NCI-H2227 (cell line): ENCODE measurements at regions not wholly inside any gene's neighbourhood (a gene's known extent, or its start where the extent isn't known, plus 50 kb on each side); places are given as distances from the start of the nearest gene placed in this dataset.
A peak's percentile ranks its signal among the peaks of the same experiment; 100 is the strongest.

Source experiments
- DNase-seq: peaks from one replicate; lab custom pipeline; 2025; ENCODE audit not compliant: unreplicated experiment; lab: John Stamatoyannopoulos, UW

DNA sequence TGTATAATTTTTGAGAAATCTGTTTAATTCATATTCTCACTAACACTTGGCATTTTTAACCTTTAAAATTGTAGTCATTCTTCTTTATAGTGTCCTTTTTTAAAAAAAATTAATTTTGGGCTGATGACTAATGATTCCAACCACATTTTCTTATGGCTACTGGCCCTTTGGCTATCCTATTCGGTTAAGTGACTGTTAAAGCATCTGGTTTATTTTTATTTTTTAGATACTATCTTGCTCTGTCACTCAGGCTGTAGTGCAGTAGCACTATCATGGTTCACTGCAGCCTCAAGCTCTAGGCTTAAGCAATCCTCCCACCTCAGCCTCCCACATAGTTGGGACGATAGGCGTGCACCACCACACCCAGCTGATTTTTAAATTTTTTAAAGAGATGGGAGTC is 723.2 kb upstream of the CXADR start:
- DNase-seq: no peak

DNA sequence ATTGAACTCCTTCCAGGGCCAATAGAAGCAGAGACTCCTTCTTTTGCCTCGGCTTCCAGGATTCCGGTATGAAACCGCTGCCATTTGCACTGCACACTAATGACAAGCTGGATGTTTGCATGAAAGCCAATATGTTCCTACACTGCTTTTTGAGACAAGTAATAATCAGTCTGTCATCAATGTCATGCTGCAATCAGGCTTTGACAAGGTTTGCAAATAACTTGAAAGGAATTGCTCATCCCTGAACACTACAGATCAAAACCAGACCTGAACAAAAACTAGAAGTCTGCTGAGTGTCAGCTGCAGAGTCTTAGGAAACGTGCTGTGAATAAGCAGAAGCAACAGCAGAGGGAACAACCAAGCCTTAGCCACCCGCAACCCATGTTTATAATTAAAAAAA is 720.7 kb upstream of the CXADR start:
- DNase-seq: peak; percentile 23

DNA sequence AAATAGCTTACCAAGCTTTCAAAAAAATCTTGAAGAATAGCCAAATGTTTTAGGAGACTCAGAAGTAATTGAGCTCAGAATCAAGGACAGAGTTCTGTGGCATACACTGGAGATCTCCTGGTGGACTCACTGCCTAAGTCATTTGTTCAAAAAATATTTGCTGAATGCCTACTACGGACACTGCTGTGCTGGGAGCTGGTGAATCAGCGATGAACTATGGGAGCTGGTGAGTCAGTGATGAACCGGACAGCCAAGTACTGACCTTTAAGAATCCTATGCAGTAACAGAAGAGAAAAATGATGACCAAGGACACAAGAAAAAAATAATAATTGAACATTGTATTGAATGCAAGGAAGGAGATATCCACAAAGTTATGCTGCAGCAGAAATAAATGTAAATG is 717.9 kb upstream of the CXADR start:
- DNase-seq: no peak

DNA sequence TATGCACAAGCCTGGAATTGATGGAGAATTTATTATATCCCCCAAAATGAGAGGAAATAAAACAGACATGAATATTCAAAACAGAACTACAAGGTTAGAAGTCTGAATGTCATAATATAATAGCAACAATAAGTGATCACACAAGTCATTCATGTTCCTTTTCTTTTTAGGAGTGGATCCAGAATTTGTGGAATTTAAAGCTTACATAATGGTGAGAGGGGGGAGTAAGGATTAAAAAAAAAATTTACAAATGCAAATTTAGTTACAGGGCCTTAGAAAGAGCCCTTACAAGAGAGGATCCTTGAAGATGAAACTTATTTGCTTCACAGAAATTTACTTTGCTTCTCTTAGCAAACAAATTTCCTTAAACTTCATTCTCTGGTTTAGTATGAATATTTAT is 716.1 kb upstream of the CXADR start:
- DNase-seq: no peak

DNA sequence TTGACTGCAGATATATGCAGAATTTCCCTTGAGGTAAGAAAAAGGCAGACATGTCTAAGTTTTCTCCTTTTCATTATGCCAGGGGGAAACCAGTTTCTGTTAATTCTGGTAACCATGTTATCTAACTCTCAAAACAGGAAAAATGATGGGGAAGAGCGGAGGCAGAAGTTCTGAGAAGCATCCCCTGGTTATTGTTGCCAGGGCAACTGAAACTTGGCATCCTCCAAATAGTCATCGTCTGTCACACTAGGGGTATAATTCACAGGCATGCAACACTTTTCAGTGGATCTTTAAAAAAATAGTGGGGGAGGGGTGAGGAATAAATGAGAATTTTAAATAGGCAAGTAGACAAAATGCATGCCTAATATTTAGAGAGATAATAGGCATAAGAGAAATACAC is 715.3 kb upstream of the CXADR start:
- peak; percentile 33 for DNase-seq

DNA sequence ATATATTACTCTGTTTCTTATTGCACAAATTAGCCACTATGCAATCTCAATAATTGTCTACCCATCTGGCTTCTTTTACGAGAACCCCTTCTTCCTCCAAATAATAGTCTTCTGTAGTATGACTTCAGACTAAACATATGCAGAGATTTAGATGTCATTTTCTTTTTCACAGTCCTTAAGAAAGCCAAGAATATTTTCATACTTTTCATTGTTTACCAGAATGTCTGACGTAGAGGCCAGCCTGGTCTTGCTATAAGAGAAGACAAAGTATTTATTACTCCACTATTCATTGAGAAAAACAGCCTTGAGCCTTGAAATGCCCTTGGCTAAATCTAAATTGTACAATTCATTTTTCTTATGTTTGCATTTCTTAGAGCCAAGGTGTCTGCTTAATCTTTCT is 714.9 kb upstream of the CXADR start:
- DNase-seq: no peak

DNA sequence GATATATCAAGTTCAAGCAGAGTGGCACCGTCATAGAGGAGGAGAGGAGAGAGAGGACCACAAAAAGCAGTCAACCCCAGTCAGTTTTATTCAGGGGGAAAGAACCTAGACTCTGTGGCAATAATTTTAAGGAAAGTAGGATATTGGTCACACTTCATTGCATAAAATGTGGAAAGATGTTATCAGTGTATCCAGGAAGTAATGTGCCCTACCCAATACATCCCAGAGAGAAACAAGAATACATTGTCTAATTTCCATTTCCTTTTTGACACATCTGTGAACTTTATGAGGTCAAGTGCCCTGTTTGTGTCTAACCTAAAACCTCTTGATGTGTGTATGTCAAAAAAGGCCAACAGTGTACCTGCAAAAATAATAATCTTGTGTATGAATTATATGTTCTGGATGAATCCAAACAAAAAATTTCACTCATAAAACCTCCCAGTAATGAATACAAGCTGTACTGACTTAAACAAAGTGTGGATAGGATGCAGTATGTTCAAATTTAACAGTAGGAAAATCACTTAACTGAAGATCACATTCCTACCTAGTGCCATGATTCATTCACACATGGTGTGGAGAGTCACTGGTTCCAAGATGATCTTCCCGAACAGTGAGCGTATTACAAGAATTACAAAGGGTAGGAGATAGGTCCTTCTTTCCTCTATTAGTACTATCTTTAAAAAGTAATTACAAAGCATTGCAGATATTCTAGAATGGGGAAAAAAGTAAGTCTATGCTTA is 712.1 kb upstream of the CXADR start:
- no peak for DNase-seq

DNA sequence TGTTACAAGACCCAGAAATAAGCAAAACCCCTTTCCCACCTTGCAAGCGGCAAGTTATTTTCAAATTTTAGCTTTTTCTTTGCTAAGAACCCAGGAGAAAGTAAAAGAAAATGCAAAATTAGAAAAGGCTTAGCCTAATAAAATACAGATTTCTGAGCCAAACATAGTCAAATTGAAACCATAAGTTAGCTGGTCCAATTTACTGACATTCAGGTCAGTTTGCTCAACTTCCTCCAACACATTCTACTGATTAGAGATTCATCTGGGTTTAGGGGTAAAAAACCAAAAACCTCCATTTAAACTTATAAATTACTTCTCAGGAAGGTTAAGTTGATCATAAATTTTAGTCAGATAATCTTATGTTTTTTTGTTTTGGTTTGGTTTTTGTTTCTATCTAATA is 701.8 kb upstream of the CXADR start:
- DNase-seq: no peak

DNA sequence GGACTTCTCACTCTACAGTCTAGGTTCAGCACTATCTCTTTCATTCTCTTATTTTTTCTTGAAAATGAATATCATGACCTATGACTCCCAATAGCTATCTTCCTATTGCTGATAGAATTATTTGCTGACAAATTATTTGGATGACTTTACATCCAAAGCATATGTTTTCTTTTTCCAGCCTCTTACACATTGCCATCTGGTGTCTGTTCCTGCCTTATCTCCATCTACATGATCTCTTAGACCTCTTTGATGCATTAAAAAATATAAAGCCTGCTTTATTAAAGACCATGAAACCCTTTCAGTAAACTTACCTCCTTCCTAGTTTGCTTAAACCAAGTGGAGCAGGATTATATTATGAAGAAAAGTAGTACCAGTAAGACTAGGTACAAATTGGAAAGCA is 700.9 kb upstream of the CXADR start:
- no peak for DNase-seq

DNA sequence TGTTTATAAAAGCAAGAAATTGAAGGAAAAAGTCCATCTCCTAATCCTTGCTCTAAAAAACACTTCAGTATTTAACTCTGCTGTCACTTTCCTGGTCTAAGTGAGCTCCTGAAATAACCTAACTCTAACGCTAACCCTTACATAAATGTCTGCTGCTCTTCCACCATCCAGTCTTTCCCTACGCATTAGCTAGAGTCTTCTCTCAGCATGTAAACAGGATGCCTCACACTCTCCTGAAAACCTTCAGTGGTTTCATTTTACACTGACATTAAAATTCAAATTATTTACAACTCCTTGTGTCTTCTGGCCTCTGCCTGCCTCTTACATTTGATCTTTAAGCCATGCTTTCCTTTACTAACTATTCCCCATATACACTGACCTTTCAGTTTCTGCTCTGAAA is 697.6 kb upstream of the CXADR start:
- no peak for DNase-seq

DNA sequence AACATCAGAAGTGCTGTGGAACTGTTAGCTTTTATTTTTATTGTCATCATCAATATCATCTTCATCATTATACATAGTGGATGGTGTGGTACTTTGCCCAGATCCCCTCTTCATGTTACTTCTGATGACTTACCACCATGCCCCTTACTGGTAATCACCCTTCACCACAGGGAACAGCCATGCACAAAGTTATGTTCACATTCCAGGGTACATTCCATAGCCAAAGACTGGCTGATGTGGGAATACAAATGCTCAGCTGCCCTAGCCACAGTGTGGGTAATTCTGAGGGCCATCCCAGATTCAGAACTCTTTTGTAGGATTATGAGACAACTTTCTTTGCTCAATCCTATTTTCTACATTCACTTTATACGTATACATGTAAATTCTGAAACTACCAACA is 691.3 kb upstream of the CXADR start:
- no peak for DNase-seq

DNA sequence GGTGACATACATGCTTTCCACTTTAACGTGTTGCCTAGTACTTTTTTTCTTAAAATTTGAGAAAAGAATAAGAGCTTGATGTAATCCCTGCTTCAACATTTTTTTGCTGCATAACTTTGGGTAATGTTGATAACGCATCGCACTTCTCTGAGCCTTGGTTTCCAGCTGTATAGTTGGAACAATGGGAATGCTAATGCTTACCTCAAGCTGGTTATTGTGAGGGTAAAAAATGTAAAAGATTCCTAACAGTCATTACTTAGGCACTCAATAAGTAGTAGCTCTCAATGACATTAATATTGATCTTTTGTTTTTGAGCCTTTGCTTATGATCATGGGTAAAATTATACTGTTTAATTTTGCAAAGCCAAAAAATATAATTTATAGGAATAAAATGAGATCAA is 683.3 kb upstream of the CXADR start:
- no peak for DNase-seq

DNA sequence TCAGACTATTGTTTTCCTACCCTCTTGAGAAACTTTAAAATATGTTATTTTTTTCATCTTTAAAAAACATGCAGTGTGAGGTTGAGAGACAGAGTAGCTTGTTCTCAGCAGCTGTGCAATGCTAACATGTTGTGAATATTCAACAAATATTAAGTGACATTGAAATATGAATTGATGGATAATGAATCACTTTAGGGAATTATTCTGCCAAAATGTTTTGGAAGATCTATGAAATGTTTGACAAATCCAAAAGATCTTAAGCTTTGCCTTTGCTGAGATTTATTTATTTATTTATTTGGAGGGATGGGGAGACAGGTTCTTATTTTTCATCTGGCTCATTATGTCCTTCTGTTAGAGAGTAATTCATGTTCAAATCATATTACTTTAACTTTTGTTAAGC is 680.1 kb upstream of the CXADR start:
- DNase-seq: no peak

DNA sequence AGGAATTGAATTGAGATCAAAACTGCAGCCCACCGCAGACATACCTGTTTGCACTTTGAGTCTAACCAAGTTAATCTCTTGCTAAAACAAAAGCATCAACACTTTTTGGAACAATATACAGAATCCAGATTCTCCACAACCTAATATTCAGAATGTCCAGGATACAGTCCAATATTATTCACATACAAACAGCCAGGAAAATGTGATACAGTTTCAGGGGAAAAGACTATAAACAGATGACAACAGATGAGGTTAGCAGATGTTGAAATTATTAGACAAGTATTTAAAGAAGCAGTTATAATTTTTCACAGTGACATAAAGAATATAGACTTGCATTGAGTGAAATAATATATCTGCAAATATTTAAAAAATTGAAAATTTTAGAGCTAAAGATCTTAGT is 678.1 kb upstream of the CXADR start:
- no peak for DNase-seq

DNA sequence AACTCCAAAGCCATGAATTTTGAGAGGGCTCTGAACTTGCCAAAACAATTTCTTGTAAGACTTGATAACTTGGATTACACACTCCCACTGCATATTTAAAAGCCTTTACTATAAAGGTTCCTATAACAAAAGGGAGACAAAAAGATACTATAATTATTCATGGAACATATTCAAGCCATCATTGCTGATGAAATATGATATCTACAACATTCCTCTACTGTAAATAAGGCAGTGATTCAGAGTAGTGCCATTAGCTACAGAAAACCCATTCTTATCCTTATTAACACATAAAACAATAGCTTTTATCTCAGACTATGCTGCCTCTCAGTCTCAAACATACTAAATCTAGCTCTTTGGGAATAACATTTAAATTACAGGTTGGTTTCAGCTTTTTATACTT is 675.5 kb upstream of the CXADR start:
- DNase-seq: no peak

DNA sequence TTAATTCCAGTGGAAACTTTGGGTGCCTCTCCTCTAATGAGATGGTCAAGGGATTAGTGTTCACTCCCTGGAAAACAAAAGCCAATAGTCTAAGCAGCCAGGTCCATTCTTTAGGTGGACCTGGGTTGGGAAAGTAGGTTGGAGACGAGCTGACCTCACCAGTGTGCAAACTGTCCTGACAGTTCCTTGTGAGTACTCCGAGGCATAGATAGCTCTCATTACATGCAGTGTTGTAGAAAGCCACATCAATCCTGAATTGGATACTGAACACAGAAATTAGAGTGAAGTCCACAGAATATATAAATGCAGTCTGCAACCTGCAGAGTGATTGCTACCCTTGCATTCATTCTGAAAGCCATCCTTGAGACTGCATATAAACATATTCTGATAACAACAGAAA is 675.1 kb upstream of the CXADR start:
- DNase-seq: peak; percentile 25

DNA sequence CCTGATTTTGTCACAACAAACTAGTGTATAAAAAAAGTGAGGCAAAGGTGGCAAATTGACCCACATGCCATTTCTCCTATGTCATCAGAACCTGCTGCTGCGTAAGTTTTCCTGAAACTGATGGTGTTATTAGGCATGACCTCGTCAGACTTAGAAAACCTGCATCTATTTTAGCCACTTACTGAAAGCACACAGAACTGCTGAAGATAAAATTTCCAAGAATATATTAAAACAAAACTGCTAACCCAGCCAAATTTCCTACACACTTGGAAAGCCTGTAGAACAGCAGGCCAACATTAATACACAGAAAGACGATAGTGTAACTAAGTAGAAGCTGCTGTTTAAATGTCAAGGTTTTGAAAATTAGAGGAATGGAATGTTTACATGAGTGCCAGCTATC is 674.5 kb upstream of the CXADR start:
- no peak for DNase-seq

DNA sequence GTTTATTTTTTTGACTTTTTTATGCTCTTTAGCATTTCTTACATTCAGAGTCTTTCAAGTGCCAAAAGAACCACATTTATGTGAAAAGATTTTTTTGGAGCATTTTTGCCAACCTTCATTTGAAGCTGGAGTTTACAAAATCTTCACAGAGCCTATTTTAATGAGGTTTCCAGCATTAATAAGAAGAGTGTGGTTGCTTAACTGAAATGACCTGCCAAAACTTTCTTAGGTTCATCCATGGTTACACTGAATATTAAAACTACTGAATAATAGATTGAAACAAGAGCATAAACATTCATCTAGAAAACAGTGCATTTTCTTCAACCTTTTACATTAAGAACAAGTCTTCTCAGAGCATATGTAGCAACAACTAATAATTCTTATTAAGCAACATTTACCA is 672.3 kb upstream of the CXADR start:
- DNase-seq: no peak

DNA sequence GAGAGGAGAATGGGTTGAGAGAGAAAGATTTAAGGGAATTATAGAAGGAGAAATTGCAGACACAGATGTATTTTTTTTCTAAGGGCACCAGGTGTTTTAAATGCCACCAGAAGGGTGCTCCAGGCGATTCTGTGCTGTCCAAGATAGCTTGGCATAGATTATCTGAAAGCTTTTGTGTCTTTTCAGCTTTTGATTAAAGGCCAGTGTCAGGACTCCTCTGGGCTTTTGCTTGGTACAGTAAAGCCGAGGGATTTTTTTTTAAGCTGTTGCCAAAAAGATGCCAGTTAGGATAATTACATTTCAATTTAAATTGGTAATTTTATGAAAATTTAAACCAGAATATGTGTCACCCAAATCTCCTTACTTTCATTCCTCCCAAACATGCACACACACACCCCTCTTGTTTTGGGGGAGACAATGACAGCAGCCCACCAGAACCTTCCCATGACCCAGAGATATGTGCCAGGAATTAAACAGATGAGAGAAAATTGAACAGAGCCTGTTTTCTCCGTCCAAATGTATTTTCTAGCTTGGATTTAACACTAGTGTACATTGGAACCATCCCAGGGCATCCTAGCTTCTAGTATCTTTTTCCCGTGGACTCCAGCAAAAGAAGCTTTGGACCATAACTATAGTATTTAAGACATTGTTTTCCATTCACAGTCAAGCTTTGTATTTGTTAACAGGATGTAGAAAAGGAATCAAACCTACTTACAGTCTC is 670.7 kb upstream of the CXADR start:
- peak; percentile 17 for DNase-seq

DNA sequence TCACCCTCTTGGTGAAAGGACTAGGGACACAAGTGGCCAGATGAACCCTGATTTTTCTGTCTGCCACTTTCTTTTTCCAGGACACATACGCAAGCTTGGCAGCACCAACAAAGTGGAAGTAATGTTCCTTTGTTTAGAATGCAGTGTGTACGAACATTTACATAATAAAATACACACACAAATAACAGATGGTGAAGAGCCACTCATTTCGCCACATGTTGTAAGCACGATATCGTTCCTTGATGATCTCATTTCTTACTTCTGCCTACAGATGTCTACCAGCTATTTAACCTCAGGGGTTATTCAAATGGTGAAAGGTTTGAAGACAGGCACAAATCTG is 670.2 kb upstream of the CXADR start:
- DNase-seq: no peak

DNA sequence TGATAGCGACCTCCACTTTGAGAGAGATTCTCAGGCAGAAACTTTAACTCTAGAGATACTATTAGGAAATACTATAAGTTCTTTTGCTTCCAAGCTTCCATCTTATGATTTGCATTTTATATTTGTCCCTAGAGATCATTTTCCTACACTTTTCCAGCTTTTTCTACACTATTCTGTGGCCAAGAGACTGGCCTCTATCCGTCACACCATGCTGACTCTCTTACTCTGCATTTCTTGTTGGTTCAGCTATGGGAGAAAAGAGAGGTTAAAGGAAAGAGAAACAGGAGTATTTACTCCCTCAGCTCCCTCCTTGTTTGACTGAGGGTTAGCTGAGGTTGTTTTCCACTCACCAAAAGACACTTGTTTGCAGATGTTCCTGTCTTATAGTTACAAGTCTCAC is 665.6 kb upstream of the CXADR start:
- no peak for DNase-seq

DNA sequence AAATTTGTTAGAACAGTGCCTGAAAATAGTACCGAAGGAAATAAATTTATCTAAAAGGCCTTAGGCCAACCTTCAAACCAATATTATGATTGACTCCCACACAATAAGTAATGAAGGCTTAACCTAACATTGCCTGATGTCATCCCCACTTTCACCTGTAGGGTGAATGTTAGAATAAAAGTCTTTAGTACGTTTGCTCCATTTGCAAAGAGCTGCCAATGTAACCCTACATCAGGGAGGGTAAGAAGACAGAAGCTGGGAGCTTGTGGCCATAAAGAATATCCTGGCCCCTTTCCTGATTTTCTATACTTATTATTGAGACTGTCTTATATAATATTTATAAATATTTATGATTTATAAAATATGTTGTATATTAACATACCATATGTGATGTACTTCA is 661.8 kb upstream of the CXADR start:
- no peak for DNase-seq

DNA sequence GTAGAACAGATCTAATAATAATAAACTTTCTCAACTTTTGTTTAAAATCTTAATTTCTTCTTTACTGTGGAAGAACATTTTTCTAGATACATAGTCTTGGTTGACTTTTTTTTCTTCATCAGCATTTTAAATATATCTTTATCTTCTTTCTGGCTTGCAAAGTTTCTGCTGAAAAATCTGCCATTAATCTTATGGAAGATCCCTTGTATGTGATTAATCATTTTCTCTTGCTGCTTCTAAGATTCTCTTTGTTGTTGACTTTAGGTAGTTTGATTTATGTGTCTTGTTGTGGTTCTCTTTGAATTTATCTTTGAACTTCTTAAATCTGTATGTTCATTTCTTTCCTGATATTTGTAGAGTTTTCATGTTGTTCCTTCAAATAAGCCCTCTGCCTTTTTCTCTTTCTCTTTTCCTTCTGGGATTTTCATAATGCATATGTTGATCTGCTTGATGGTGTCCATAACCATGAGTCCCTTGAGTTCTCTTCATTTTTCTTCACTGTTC is 657.6 kb upstream of the CXADR start:
- no peak for DNase-seq
